ENCODE measurements at regions not wholly inside any gene's neighbourhood (a gene's known extent, or its start where the extent isn't known, plus 50 kb on each side); places are given as distances from the start of the nearest gene placed in this dataset.
A peak's percentile ranks its signal among the peaks of the same experiment; 100 is the strongest.

- no peak for ATAC-seq
- peaks cover 9% of the 10 kb centered on the region; the same call in 1 of the 2 replicates for H3K9me2 ChIP-seq (ENCODE audit: insufficient read depth)
These were observed 79.2 kb upstream of the CMKLR1 start for GRCh38 chr12:108418164-108418890.

GRCh38 chr12:108414021-108414420 lies 74.9 kb upstream of the CMKLR1 start:
- peaks cover 14% of the 10 kb centered on the region for H3K4me1 Mint-ChIP-seq
- DNase-seq (ENCODE audit: low spot score) = no peak
- no peak overlapping the region for H3K27ac Mint-ChIP-seq
- Histone ChIP-seq H3F3A (replicated peaks; ENCODE audit: low read depth) (no peaks in the 10 kb centered on the region), H3K27me3 (ENCODE audit: insufficient read depth) (no peaks in the 10 kb centered on the region), H3K4me2 (no peak overlapping the region), H3K27ac (ENCODE audit: low read depth) (no peak overlapping the region), H3K36me3 (ENCODE audit: insufficient read depth) (no peaks in the 10 kb centered on the region), H3K4me1 (ENCODE audit: insufficient read depth) (peaks cover 13% of the 10 kb centered on the region), H3K79me2 (replicated peaks; ENCODE audit: insufficient read depth) (no peaks in the 10 kb centered on the region), H3K9me2 (ENCODE audit: insufficient read depth) (peaks cover 15% of the 10 kb centered on the region; the same call in 1 of the 2 replicates), H3K4me3 (no peak overlapping the region), H4K20me1 (replicated peaks; ENCODE audit: insufficient read depth) (no peaks in the 10 kb centered on the region), H2AFZ (0 out of 2 replicates have a peak overlapping the region, but pooled peaks have one; percentile 5)
- no peak overlapping the region for H3K4me3 Mint-ChIP-seq
- no peaks in the 10 kb centered on the region; the same call in 2 of the 3 replicates for H3K36me3 Mint-ChIP-seq (ENCODE audit: low read depth)
- peaks cover 4% of the 10 kb centered on the region; the same call in 1 of the 3 replicates for H3K9me3 Mint-ChIP-seq
- no peaks in the 10 kb centered on the region for H3K27me3 Mint-ChIP-seq (ENCODE audit: insufficient read depth, low read depth, poor library complexity)
- no peak for ATAC-seq
- no peak for TF ChIP-seq ZNF331 (CRISPR knock-in tag; IDR thresholded peaks at IDR 0.05; ENCODE audit: low read depth)
- TF ChIP-seq ETS1 (IDR thresholded peaks at IDR 0.05) = no peak
- no peak for TF ChIP-seq CTCF (conservative IDR thresholded peaks at IDR 0.05; ENCODE audit: low read depth in 2 of 2)
- no peak for TF ChIP-seq EZH2phosphoT487 (IDR thresholded peaks at IDR 0.05; ENCODE audit: unreplicated experiment)

More at GRCh38 chr12:108418164-108418890, 79.2 kb upstream of the CMKLR1 start:
- no peak overlapping the region for H2AFZ ChIP-seq
- Mint-ChIP-seq H3K27ac (no peak overlapping the region), H3K4me3 (no peak overlapping the region), H3K36me3 (ENCODE audit: low read depth) (peaks cover 4% of the 10 kb centered on the region; the same call in 1 of the 3 replicates), H3K4me1 (no peaks in the 10 kb centered on the region; the same call in 2 of the 3 replicates), H3K9me3 (peaks cover 14% of the 10 kb centered on the region; the same call in 2 of the 3 replicates), H3K27me3 (ENCODE audit: insufficient read depth, low read depth, poor library complexity) (no peaks in the 10 kb centered on the region)
- TF ChIP-seq EZH2phosphoT487 (IDR thresholded peaks at IDR 0.05; ENCODE audit: unreplicated experiment) = no peak
- no peak for TF ChIP-seq CTCF (conservative IDR thresholded peaks at IDR 0.05; ENCODE audit: low read depth in 2 of 2)
- TF ChIP-seq ZNF331 (CRISPR knock-in tag; IDR thresholded peaks at IDR 0.05; ENCODE audit: low read depth) = no peak
- TF ChIP-seq CREB1 (CRISPR knock-in tag; IDR thresholded peaks at IDR 0.05; ENCODE audit: low read depth) = no peak
- no peak for TF ChIP-seq NANOG (IDR thresholded peaks at IDR 0.05; ENCODE audit: borderline replicate concordance)
- no peaks in the 10 kb centered on the region for H3K79me2 ChIP-seq (replicated peaks; ENCODE audit: insufficient read depth)
- H3F3A ChIP-seq (replicated peaks; ENCODE audit: low read depth) = no peaks in the 10 kb centered on the region
- no peak overlapping the region for H3K4me3 ChIP-seq
- H3K4me1 ChIP-seq (ENCODE audit: insufficient read depth) = no peaks in the 10 kb centered on the region
- no peak overlapping the region for H3K27ac ChIP-seq (ENCODE audit: low read depth)
- DNase-seq (ENCODE audit: low spot score) = no peak
- no peak overlapping the region for H3K4me2 ChIP-seq
- H3K36me3 ChIP-seq (ENCODE audit: insufficient read depth) = no peaks in the 10 kb centered on the region
- H4K20me1 ChIP-seq (replicated peaks; ENCODE audit: insufficient read depth) = no peaks in the 10 kb centered on the region
- H3K27me3 ChIP-seq (ENCODE audit: insufficient read depth) = no peaks in the 10 kb centered on the region

Measured in GM23338 (cell line).